Vagina (tissue), 2 donors: ENCODE measurements at regions not wholly inside any gene's neighbourhood (a gene's known extent, or its start where the extent isn't known, plus 50 kb on each side); places are given as distances from the start of the nearest gene placed in this dataset.

ENCODE experiments used
- DNase-seq, 2 donors: peaks; one replicate each; pipeline ENCODE4 v3.0.0-alpha.2; 2017; ENCODE audit errors: extremely low spot score in 2 of 2
- H3K27ac ChIP-seq: fragments of 200-600 bp; sonication (generic); one replicate; pipeline ENCODE4 v1.5.1; 2019
- H3K27me3 ChIP-seq: fragments of 200-600 bp; sonication (generic); one replicate; pipeline ENCODE4 v1.5.1; 2019
- H3K36me3 ChIP-seq, 2 donors: fragments of 200-600 bp; sonication (generic); one replicate each; pipeline ENCODE4 v1.5.1; 2017 to 2019
- H3K4me1 ChIP-seq: fragments of 200-600 bp; sonication (generic); one replicate; pipeline ENCODE4 v1.5.1; 2019
- H3K4me3 ChIP-seq, 2 donors: fragments of 200-600 bp; sonication (generic); 1 replicate in 1 of 2; 2 replicates in 1 of 2; pipeline ENCODE4 v1.5.1; 2016 to 2019
- H3K9me3 ChIP-seq: fragments of 200-600 bp; sonication (generic); one replicate; pipeline ENCODE4 v1.5.1; 2019
- POLR2A ChIP-seq, 2 donors: fragments of 450-650 bp; IDR thresholded peaks; one replicate each; pipeline ENCODE4 v1.6.1; 2017; ENCODE audit warnings: antibody characterized with exemption in 2 of 2, mild to moderate bottlenecking in 2 of 2, moderate library complexity in 2 of 2
- POLR2AphosphoS5 ChIP-seq, 2 donors: sonication (generic); formaldehyde crosslinking; IDR thresholded peaks; one replicate each; pipeline ENCODE4 v1.9.0; 2017; ENCODE audit warnings: antibody characterized with exemption in 2 of 2, mild to moderate bottlenecking in 2 of 2, low read depth in 1 of 2; ENCODE audit not compliant: insufficient read depth in 1 of 2
- intact Hi-C: fragments of 100-400 bp; cut with DNase I; formaldehyde crosslinking; loops from one replicate; pipeline ENCODE4 v1.15.1; 2023
- TF ChIP-seq, protein P1 (sequence below), 3 experiments: fragments of 450-650 bp in 2 of 3; fragments of 200-600 bp in 1 of 3; sonication (generic) in 1 of 3; IDR thresholded peaks; one replicate each; pipeline ENCODE4 v1.5.1; 2017 to 2019; ENCODE audit warnings: antibody characterized with exemption in 3 of 3, mild to moderate bottlenecking in 2 of 3, moderate library complexity in 2 of 3

- Histone ChIP-seq H3K27ac (no peak overlapping the region), H3K9me3 (no peaks in the 10 kb centered on the region), H3K4me3 (no peak overlapping the region), H3K27me3 (no peaks in the 10 kb centered on the region), H3K36me3 (no peaks in the 10 kb centered on the region), H3K4me1 (no peaks in the 10 kb centered on the region)
- intact Hi-C loops = no loop called here
- no peak for DNase-seq
- TF ChIP-seq POLR2AphosphoS5 (IDR thresholded peaks at IDR 0.05; ENCODE audit: insufficient read depth in 1 of 2, low read depth in 1 of 2) = no peak
- TF ChIP-seq POLR2A (IDR thresholded peaks at IDR 0.05) = no peak
- TF ChIP-seq, protein P1, sequence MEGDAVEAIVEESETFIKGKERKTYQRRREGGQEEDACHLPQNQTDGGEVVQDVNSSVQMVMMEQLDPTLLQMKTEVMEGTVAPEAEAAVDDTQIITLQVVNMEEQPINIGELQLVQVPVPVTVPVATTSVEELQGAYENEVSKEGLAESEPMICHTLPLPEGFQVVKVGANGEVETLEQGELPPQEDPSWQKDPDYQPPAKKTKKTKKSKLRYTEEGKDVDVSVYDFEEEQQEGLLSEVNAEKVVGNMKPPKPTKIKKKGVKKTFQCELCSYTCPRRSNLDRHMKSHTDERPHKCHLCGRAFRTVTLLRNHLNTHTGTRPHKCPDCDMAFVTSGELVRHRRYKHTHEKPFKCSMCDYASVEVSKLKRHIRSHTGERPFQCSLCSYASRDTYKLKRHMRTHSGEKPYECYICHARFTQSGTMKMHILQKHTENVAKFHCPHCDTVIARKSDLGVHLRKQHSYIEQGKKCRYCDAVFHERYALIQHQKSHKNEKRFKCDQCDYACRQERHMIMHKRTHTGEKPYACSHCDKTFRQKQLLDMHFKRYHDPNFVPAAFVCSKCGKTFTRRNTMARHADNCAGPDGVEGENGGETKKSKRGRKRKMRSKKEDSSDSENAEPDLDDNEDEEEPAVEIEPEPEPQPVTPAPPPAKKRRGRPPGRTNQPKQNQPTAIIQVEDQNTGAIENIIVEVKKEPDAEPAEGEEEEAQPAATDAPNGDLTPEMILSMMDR (IDR thresholded peaks at IDR 0.05) = no peak
Observed at GRCh38 chr9:85115473-85115872, 445.9 kb downstream of the NTRK2 start.

GRCh38 chr9:85114799-85115198, 445.3 kb downstream of the NTRK2 start:
- H3K9me3 ChIP-seq = no peaks in the 10 kb centered on the region
- TF ChIP-seq, protein P1 (IDR thresholded peaks at IDR 0.05) = no peak
- TF ChIP-seq POLR2A (IDR thresholded peaks at IDR 0.05) = no peak
- TF ChIP-seq POLR2AphosphoS5 (IDR thresholded peaks at IDR 0.05; ENCODE audit: insufficient read depth in 1 of 2, low read depth in 1 of 2) = peak in 1 of 2 donors; percentile 9
- no peak for DNase-seq
- no peaks in the 10 kb centered on the region for H3K36me3 ChIP-seq
- H3K4me1 ChIP-seq = no peaks in the 10 kb centered on the region
- no peaks in the 10 kb centered on the region for H3K27me3 ChIP-seq
- intact Hi-C loops = no loop called here
- no peak overlapping the region for H3K27ac ChIP-seq
- H3K4me3 ChIP-seq = no peak overlapping the region

DNA sequence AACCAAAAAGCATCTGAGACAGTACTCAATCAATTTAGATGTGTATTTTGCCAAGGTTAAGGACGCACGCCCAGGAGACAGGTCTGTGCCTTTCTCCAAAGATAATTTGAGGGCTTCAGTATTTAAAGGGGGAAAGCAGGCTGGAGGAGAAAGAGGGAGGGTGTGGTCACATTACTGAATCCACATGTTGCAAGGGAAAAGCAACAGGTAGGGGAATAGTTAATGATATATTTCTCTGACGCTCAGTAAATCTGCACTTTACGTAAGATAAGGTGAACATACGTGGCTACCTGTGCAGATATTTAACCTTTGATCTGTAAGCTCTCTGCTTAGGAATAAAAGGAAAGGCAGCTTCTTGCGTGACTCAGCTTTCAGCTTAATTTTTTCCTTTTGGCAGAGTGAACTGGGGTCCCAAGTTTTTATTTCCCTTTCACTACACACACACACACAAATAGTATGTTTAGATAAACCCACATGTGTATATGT, 443.4 kb downstream of the NTRK2 start:
- no peaks in the 10 kb centered on the region for H3K4me1 ChIP-seq
- no peaks in the 10 kb centered on the region for H3K36me3 ChIP-seq
- intact Hi-C loops = no loop called here
- H3K27me3 ChIP-seq = no peaks in the 10 kb centered on the region
- DNase-seq = no peak
- no peaks in the 10 kb centered on the region for H3K9me3 ChIP-seq
- TF ChIP-seq, protein P1 (IDR thresholded peaks at IDR 0.05) = no peak
- TF ChIP-seq POLR2A (IDR thresholded peaks at IDR 0.05) = no peak
- TF ChIP-seq POLR2AphosphoS5 (IDR thresholded peaks at IDR 0.05; ENCODE audit: insufficient read depth in 1 of 2, low read depth in 1 of 2) = no peak
- H3K27ac ChIP-seq = no peak overlapping the region
- H3K4me3 ChIP-seq = no peak overlapping the region

- Histone ChIP-seq H3K4me1 (no peaks in the 10 kb centered on the region), H3K36me3 (no peaks in the 10 kb centered on the region), H3K27ac (no peak overlapping the region), H3K9me3 (no peaks in the 10 kb centered on the region), H3K27me3 (no peaks in the 10 kb centered on the region), H3K4me3 (no peak overlapping the region)
- intact Hi-C loops = no loop called here
- TF ChIP-seq POLR2A (IDR thresholded peaks at IDR 0.05) (no peak), POLR2AphosphoS5 (IDR thresholded peaks at IDR 0.05; ENCODE audit: insufficient read depth in 1 of 2, low read depth in 1 of 2) (no peak)
- TF ChIP-seq, protein P1 (IDR thresholded peaks at IDR 0.05) = no peak
- DNase-seq = no peak
Observed at GRCh38 chr9:85112391-85112790, 442.9 kb downstream of the NTRK2 start.

DNA sequence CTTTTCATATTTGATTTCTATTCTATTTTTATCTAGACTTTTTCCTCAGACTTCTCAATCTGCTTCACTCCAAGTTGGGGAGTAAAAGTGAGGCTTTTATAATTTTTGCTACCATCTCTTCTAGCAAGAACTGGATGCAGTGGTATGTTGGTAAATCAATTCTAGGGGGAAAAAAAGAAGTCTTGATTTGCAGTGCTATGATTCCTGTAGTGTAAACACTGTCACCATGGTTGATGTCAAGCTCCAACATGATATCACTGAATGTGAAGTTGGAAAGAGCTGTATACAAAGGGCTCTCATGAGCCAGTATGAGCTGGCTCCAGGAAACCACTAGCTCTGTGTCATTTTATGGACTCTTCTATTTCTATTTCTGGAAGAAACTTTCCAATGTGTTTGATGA, 439.2 kb downstream of the NTRK2 start:
- intact Hi-C loops = no loop called here

More for the DNA sequence above, 439.2 kb downstream of the NTRK2 start:
- H3K27me3 ChIP-seq = no peaks in the 10 kb centered on the region
- no peaks in the 10 kb centered on the region for H3K36me3 ChIP-seq
- H3K27ac ChIP-seq = no peak overlapping the region
- H3K9me3 ChIP-seq = no peaks in the 10 kb centered on the region
- TF ChIP-seq POLR2AphosphoS5 (IDR thresholded peaks at IDR 0.05; ENCODE audit: insufficient read depth in 1 of 2, low read depth in 1 of 2) (no peak), POLR2A (IDR thresholded peaks at IDR 0.05) (no peak)
- TF ChIP-seq, protein P1 (IDR thresholded peaks at IDR 0.05) = no peak
- H3K4me3 ChIP-seq = no peak overlapping the region
- H3K4me1 ChIP-seq = no peaks in the 10 kb centered on the region
- no peak for DNase-seq
